NCI-H526 treated with DMSO at 0.1 percent for 48 hours (cell line): ENCODE measurements at regions not wholly inside any gene's neighbourhood (a gene's known extent, or its start where the extent isn't known, plus 50 kb on each side); places are given as distances from the start of the nearest gene placed in this dataset.

ENCODE experiments used
- DNase-seq: peaks from one replicate; lab custom pipeline; 2025; lab: John Stamatoyannopoulos, UW

DNA sequence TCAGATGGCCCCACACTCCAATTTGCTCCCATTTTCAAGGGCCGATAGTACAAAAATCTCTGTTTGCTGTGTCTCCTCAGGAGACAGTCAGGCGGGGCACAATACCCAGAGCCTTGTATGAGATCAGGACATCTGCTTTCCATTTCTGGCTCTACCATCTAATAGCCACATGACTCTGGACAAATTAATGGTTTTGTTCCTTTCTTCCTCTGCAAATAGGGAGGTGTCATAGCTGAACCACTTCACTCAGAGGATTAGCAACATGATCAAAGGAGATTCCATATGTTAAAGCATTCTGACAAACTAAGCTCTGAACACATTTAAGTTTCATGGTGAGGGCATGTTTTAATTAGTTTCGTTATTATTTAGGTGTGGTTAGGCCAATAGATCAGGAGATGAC is 602.1 kb upstream of the SYT4 start:
- no peak for DNase-seq

DNA sequence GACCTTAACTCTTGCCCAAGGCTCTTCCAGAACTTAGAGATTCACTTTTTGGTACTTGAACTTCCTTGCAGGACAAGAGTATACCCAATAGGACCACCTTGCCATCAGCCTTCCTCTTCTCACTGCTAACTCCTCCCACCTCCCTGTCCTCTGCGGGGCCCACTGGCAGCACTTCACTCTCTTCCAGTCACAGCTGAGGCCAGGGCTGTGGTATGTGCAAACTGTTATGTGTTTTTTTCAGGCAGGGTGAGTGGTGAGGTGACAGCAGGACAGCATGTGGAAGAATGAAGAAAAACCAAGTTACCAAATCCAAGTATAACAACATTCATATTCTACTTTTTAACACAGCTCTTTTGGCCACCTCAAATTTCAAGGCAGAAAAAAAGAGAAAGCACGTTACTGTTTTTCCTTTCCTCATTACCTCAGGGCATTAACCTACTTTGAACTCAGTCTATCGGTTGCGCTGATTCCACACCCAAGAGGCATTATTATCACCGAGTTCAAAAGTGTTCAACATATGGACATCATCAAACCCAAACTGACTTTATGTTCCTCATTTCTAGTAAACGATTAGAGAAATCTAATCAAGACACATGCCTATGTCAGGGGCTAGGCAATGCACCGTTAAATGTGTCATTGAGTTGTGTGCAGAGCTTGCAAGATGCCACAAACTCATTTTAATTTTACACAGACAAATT is 605.2 kb upstream of the SYT4 start:
- no peak for DNase-seq

- DNase-seq: no peak
These were observed 606.6 kb upstream of the SYT4 start for GRCh38 chr18:43883886-43884285.

GRCh38 chr18:43886341-43886740 is 609.1 kb upstream of the SYT4 start:
- no peak for DNase-seq

DNA sequence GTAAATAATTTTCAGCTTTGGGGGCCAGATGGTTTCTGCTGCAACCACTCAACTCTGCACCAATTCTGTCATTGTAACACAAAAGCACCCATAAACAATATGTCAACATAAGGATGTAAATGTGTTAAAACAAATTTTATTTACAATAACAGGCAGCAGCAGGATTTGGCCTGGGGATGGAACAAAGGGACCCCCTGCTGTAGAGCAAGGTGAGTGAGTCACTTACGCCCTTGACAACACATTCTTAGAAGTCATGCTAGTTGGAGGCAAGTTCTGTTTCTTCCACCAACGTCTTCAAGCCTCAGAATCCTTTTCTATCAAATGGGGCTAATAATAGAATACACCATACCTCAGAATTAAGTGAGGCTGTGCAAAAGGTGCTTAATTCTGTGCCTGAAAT is 610.2 kb upstream of the SYT4 start:
- DNase-seq: no peak

- DNase-seq: no peak
These were observed 611.3 kb upstream of the SYT4 start for GRCh38 chr18:43888598-43888997.

DNA sequence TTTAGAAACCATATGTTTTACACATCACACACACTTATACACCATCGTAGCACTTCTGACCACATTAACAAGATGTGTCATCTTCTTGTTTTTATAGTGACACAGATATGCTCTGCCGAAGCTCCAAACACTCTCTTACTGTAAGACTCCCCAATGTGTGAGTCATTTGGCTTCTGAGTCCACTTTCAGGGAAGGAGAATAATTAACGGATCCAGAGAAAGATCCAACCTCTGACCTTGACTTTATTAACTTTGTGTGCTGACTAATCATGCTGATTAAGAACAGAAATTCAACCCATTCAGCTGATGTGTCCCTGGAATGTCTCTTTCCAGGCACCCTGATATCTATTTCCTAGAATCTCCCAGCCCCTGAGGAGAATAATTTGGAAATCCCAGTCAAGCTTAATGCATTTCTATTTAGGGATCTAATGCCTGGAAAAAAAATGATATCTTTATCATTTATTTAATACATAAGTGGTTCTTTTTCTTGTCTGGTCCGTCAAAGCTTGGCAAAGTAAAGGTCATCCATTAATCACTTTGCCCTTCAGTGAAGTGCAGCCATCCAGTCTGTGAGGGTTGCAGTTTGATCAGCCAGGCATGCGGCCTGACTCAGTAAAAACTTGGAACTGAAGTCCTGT is 615.8 kb upstream of the SYT4 start:
- DNase-seq: no peak

DNA sequence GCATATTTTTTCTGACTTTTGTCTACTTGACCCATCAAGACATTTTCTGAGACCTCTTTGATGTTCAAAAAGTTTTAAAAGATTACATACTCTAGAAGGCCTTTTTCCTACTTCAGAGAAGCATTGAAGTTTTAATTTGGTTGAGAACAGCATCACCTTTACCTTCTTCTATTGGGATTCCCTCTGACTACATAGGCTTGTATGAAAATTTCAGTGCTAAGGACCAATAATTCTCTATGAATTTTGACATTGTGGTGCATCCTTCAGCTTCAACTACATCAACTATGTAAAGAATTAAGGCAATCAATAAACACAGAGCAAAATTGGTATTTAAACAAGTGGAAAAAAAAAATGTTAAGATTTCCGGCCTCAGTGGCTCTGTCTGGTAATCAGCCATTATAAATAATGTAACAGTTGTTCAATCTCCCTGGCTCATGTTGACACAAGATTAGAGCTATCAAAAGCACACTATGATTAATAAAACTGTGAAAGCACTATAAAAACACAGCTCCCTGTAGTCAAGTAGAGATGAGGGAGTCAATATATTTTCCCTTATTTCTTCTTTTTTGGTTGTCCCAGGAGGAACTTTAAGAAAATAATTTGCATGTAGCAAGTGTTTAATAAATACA is 627.0 kb upstream of the SYT4 start:
- DNase-seq: no peak

DNA sequence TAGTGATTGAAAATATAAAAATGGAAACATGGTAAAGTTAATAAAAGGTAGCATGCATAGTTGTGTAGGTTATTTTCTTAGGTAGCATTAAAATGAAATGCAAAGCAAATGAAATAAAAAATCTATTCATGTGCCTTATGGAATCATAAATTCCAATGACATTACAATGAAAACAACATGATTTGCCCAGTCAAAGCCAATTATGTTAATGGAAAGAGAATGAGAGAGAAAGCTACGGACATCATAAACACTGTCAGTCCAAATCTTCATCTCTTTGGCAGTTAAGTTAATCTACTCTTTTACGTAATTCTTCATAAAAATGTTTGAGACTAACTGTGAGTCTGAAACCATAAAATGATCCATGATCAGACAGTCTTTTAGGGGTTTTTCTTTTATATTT is 636.7 kb upstream of the SYT4 start:
- no peak for DNase-seq

GRCh38 chr18:43916984-43917383 is 639.7 kb upstream of the SYT4 start:
- no peak for DNase-seq

GRCh38 chr18:43917520-43917919 is 640.2 kb upstream of the SYT4 start:
- no peak for DNase-seq

- no peak for DNase-seq
These were observed 642.3 kb upstream of the SYT4 start for GRCh38 chr18:43919551-43919950.

DNA sequence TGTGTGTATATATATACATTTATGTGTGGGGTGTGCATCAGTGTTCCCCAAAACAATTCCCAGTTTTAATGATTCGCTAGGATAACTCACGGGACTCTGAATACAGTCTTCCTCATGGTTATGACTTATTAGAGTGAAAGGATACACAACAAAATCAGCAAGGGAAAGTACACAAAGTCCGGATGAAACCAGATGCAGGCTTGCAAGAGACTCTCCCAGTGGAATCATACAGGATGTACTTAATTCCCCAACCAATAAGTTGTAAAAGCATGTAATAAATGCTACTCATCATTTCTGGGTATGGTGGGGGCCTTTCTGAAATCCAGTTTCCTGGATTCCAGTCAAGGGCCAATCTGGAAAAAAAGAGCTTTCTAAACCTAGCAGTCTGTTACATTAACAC is 654.1 kb upstream of the SYT4 start:
- no peak for DNase-seq

DNA sequence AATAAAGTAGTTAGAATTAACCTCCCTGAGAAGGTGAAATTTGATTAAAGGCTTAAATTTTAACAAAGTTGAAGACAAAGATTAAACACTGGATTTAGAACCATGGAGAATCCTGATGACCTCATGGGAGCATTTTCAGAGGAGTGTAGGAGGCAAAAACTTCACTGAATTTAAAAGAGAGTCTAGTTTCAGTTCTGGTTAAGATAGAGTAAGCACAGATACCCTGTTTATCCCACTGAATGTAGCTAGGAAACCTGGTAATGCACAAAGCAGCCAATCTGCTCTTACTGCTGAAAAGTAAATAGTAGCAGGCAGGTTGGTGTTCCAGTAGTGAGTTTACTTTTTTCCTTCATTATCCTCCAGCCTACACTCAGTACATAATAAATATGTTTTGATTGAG is 654.9 kb upstream of the SYT4 start:
- DNase-seq: no peak

DNA sequence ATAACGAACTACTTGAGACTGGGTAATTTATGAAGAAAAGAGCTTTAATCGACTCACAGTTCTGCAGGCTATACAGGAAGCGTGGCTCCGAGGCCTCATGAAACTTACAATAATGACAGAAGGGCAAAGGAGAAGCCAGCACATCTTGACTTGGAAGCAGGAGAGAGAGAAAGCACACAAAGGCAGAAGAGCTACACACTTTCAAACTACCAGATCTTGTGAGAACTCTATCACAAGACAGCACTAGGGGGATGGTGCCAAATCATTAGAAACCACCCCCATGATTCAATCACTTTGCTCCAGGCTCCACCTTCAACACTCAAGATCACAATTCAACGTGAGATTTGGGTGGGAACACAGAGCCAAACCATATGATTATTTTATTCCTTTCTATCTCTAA is 655.9 kb upstream of the SYT4 start:
- no peak for DNase-seq

GRCh38 chr18:43934322-43934721 is 657.0 kb upstream of the SYT4 start:
- DNase-seq: no peak

- no peak for DNase-seq
These were observed 657.6 kb upstream of the SYT4 start for GRCh38 chr18:43934781-43935471.

- no peak for DNase-seq
These were observed 658.9 kb upstream of the SYT4 start for GRCh38 chr18:43936176-43936575.

GRCh38 chr18:43949291-43949690 is 672.0 kb upstream of the SYT4 start:
- DNase-seq: no peak

GRCh38 chr18:43950062-43950461 is 672.8 kb upstream of the SYT4 start:
- no peak for DNase-seq

DNA sequence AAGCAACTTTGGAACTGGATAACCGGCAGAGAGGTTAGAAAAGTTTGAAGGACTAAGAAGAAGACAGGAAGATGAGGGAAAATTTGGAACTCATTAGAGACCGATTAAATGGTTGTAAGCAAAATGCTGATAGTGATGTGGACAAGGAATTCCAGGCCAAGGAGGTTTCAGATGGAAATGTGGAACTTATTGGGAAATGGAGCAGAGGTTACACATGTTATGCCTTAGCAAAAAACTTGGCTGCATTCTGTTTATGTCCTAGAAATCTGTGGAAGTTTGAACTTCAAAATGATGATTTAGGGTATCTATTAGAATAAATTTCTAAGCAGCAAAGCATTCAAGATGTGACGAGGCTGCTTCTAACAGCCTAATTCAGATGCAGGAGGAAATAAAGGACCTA is 675.1 kb upstream of the SYT4 start:
- DNase-seq: no peak

DNA sequence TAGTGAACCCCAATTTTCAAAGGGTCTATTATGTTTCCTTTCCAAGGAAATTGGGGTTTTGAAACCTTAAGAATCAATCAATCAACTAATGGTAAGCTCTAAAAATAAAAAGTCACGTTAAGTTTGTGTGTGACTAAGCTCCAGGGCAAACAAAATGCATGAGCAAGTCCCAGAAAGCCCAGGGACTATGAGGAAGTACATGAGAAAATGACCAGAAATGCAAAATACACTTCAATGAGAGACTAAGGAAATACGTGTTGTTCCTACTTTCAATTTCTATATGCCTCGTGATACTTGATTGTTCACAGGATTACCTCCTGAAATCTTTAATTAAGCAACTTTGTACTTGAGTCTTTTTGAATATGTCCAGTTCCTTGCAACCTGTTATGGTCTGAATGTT is 684.4 kb upstream of the SYT4 start:
- DNase-seq: no peak

GRCh38 chr18:43964666-43965065 is 687.4 kb upstream of the SYT4 start:
- DNase-seq: peak; percentile 16
